ENCODE measurements at regions not wholly inside any gene's neighbourhood (a gene's known extent, or its start where the extent isn't known, plus 50 kb on each side); places are given as distances from the start of the nearest gene placed in this dataset.
"Not testable (repeated sequence)": the region's sequence is repeated elsewhere in the genome, so short reads cannot be mapped to it uniquely, and the experiment has no call there.

GRCh38 chr10:84693006-84693405, 364.6 kb downstream of the CCSER2 start:
- ATAC-seq, result no peak
- no peak for DNase-seq
- intact Hi-C loops (cut with DNase I), result no loop called here

GRCh38 chr10:84695902-84696301, 367.5 kb downstream of the CCSER2 start:
- intact Hi-C loops (cut with DNase I), result no loop called here
- no peak for ATAC-seq
- DNase-seq, result no peak

DNA sequence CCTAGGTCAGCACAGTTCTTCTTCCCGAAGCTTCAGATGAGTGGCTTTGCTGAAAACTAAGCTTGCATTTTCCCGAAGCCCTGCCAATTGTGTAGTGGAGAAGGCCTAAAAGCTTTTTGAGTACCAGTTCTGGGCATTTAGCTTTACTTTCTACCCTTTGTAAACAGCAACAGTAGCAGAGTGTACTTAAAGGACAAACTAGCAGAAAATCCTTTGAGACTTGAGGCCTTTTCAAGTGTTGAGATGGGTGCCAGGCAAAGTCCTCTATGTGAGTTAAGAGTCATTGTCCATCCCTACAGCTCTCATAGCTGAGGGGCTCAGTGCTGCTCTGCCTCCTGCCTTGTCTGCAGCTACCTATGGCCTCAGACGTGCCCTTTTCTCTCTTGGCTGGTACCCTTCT, 368.2 kb downstream of the CCSER2 start:
- intact Hi-C loops (cut with DNase I), result no loop called here
- DNase-seq (no peak), ATAC-seq (no peak)

GRCh38 chr10:84698989-84699388, 370.6 kb downstream of the CCSER2 start:
- ATAC-seq (no peak), DNase-seq (no peak)
- intact Hi-C loops (cut with DNase I), result no loop called here

DNA sequence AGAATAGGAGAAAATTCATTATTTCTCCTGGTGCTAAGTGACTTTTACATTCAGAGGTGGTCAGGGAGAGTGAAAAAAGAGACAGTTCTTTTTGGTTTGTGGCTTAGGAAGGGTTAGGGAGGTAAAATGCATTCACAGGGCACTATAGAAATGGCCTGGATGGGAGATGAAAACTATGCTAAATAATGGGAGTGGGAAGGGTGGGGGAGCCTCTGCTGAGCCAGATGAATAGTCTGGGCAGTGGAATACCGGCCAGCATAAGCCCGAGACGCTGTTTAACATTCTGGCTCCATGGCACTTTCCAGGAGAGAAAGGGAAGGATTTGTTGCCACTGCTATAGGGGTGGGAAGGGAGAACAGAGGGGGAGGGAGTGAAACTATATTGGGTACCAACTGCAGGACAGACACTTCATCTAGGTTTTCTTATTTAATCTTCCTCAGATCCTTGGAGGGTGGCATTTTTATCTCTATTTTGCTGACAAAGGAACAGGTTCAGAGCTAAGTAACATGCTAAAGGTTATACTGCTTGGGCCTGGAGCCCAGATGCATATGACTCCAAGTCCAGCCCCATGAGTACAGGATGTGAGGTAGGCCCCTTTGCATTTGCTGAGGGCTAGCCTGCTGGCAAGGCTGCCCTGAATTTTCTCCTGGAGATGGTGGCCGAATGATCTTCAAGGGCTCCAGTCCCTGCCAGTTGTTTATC, 372.4 kb downstream of the CCSER2 start:
- no peak for DNase-seq
- no peak for ATAC-seq
- intact Hi-C loops (cut with DNase I), result no loop called here

GRCh38 chr10:84701370-84701720, 373.0 kb downstream of the CCSER2 start:
- ATAC-seq, result no peak
- intact Hi-C loops (cut with DNase I), result no loop called here
- DNase-seq, result no peak

DNA sequence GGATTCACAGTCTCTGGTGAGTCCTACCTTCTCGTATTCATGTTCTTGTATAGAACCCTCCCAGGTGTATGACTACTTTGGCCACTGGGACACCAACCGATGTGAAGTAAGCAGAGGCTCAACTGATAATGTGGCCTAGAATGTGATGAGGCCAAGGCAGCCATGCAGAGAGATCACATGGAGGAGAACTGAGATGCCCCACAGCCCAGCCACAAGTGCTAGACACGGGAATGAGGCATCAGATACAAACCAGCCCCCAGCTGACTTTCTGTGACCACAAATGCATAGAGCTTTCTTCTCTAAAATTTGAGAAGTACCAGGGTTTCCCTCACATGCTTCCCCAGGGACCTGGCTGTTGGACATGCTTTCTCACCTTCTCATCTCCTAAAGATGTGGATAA, 375.7 kb downstream of the CCSER2 start:
- DNase-seq, result no peak
- intact Hi-C loops (cut with DNase I), result no loop called here
- no peak for ATAC-seq

DNA sequence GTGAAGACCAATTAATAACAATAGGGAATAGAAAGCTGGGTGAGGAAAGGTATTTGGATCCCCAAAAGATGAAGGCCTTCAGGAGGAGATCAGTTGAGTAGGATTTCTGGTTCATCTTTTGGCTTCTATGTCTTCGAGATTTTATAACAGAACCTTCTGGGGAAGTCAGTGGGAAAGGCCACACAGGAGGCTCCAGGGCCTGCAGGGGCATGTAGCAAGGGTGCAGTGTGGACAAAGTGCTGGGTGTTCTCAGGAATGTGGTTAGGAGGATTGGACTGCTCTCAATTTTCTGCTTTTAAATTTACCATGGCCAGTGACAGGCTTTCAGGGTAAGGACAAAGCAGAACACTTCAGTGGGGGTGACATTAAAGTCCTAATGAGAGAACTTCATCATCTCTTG, 378.0 kb downstream of the CCSER2 start:
- intact Hi-C loops (cut with DNase I), result no loop called here
- ATAC-seq (no peak), DNase-seq (no peak)

GRCh38 chr10:84706875-84707274, 378.5 kb downstream of the CCSER2 start:
- DNase-seq, result no peak
- intact Hi-C loops (cut with DNase I), result no loop called here

GRCh38 chr10:84715911-84716310, 387.5 kb downstream of the CCSER2 start:
- no peak for ATAC-seq
- DNase-seq, result no peak
- intact Hi-C loops (cut with DNase I), result no loop called here

More at GRCh38 chr10:84706875-84707274, 378.5 kb downstream of the CCSER2 start:
- peak in 1 of 2 donors; percentile 43 for ATAC-seq

DNA sequence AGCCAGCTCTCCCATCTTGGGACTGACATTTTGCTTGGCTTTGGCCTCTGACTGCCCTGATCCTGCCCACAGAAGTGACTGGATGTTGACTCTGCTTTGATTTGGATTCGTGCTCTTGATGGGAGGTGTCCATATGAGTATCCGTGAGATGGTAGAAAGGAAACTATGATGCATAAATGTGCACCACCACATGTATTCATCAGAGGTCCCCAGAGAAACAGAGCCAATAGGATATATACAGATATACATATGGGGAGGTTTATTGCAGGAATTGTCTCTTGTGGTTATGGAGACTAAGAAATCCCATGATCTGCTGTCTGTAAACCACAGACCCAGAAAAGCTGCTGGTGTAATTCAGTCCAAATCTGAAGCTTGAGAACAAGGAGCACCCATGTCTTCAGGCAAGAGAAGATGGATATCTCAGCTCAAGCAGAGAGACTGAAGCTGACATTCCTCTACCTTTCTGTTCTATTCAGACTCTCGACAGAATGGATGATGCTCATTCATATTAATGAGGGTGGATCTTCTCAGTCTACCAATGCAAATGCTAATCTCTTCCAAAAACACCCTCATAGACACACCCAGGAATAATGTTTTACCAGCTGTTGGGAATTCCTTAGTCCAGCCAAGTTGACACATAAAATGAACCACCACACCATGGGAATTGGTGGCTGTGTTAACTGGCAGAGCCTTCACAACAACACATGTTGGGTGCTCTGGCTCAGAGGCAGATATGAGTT, 390.7 kb downstream of the CCSER2 start:
- intact Hi-C loops (cut with DNase I), result no loop called here
- DNase-seq (no peak), ATAC-seq (no peak)

- DNase-seq (no peak), ATAC-seq (no peak)
Observed at GRCh38 chr10:84719687-84720086, 391.3 kb downstream of the CCSER2 start.

GRCh38 chr10:84727398-84727797, 399.0 kb downstream of the CCSER2 start:
- ATAC-seq (no peak), DNase-seq (no peak)
- intact Hi-C loops (cut with DNase I), result no loop called here

More at GRCh38 chr10:84719687-84720086, 391.3 kb downstream of the CCSER2 start:
- intact Hi-C loops (cut with DNase I), result no loop called here

- intact Hi-C loops (cut with DNase I); ATAC-seq; DNase-seq: not testable (repeated sequence)
Observed at GRCh38 chr10:84739126-84739525, 410.7 kb downstream of the CCSER2 start.

GRCh38 chr10:84739641-84740040, 411.3 kb downstream of the CCSER2 start:
- intact Hi-C loops (cut with DNase I), result loop anchor here in 1 of 2 donors (5.0 kb wide), 1 partner anchor 127 kb away; no protein-coding TSS in a partner anchor
- DNase-seq (no peak), ATAC-seq (no peak)

GRCh38 chr10:84743483-84743882, 415.1 kb downstream of the CCSER2 start:
- intact Hi-C loops (cut with DNase I), result loop anchor here in 1 of 2 donors (5.0 kb wide), 1 partner anchor 131 kb away; no protein-coding TSS in a partner anchor
- DNase-seq (no peak), ATAC-seq (no peak)

GRCh38 chr10:84755311-84755710, 426.9 kb downstream of the CCSER2 start:
- intact Hi-C loops (cut with DNase I), result no loop called here
- ATAC-seq, result no peak
- no peak for DNase-seq

DNA sequence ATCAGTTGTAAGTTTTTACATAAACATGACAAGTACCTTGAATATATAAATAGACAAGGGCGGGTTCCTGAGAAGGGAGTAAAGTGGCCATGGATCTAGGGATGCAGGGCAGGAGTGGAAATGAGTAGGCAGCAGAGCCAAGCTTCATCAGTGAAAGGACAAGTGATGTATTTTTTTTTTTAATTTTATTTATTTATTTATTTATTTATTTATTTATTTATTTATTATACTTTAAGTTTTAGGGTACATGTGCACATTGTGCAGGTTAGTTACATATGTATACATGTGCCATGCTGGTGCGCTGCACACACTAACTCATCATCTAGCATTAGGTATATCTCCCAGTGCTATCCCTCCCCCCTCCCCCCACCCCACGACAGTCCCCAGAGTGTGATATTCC, 428.3 kb downstream of the CCSER2 start:
- intact Hi-C loops (cut with DNase I); DNase-seq; ATAC-seq: not testable (repeated sequence)

DNA sequence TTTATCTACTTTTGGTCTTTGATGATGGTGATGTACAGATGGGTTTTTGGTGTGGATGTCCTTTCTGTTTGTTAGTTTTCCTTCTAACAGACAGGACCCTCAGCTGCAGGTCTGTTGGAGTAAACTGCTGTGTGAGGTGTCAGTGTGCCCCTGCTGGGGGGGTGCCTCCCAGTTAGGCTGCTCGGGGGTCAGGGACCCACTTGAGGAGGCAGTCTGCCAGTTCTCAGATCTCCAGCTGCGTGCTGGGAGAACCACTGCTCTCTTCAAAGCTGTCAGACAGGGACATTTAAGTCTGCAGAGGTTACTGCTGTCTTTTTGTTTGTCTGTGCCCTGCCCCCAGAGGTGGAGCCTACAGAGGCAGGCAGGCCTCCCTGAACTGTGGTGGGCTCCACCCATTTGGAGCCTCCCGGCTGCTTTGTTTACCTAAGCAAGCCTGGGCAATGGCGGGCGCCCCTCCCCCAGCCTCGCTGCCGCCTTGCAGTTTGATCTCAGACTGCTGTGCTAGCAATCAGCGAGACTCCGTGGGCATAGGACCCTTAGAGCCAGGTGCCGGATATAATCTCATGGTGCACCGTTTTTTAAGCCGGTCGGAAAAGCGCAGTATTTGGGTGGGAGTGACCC, 433.7 kb downstream of the CCSER2 start:
- ATAC-seq; DNase-seq; intact Hi-C loops (cut with DNase I): not testable (repeated sequence)

DNA sequence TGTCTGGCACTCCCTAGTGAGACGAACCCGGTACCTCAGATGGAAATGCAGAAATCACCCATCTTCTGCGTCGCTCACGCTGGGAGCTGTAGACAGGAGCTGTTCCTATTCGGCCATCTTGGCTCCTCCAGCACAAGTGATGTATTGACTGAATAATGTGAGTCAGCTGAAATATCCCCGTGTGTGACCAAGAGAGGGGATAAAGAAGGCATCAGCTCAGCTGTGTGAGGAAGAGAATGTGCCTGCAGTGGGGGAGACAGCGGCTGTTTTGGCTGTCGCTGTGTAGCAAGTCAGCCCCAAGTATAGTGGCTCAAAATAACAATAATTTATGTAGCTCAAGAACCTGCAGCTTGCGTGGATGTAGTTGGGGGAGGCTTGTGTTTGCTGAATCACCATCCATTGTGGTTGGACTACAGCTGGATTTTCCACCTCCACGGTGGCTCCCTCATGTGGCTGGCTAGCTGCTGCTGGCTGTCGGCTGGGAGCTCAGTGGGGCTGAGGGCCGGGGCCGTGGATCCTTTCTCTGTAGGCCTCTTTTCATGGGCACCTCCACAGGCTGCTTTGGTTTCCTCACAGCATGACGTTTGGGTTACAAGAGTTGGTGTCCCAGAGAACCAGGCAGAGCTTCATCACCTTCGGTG, 434.5 kb downstream of the CCSER2 start:
- intact Hi-C loops (cut with DNase I), result no loop called here
- no peak for DNase-seq
- no peak for ATAC-seq

Measured in left cardiac atrium (tissue), 4 donors.